Esophagus squamous epithelium (tissue), 4 donors: ENCODE measurements at regions not wholly inside any gene's neighbourhood (a gene's known extent, or its start where the extent isn't known, plus 50 kb on each side); places are given as distances from the start of the nearest gene placed in this dataset.

Experiments used
- POLR2A ChIP-seq, 4 donors: fragments of 450-650 bp; IDR thresholded peaks; one replicate each; pipeline ENCODE4 v1.6.1; 2017; ENCODE audit warnings: antibody characterized with exemption in 4 of 4, mild to moderate bottlenecking in 4 of 4, moderate library complexity in 3 of 4
- TF ChIP-seq, protein P1 (sequence below), 6 experiments: fragments of 450-650 bp in 4 of 6; fragments of 200-600 bp in 2 of 6; sonication (generic) in 2 of 6; IDR thresholded peaks; one replicate each; pipeline ENCODE4 v1.5.1; 2016 to 2019; ENCODE audit warnings: antibody characterized with exemption in 6 of 6, mild to moderate bottlenecking in 4 of 6, moderate library complexity in 4 of 6

DNA sequence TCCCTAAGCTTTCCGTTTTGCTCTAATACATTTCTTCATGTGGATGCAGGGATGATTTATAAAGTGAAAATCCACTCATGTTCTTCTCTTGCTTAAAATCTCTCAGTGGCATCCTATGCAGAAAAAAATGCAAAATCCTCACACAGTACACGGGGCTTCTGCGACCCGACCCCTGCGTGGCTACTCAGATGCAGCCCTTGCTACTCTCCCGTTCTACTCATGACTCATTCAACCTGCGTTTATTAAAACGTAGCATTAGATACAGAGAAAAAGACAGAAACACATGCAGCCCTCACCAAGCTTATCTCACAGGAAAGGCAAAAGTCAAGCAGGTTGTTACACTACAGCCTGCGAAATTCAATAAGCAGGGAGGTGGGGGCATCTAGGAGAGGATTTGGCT is 284.4 kb upstream of the PFKP start:
- TF ChIP-seq, protein P1, sequence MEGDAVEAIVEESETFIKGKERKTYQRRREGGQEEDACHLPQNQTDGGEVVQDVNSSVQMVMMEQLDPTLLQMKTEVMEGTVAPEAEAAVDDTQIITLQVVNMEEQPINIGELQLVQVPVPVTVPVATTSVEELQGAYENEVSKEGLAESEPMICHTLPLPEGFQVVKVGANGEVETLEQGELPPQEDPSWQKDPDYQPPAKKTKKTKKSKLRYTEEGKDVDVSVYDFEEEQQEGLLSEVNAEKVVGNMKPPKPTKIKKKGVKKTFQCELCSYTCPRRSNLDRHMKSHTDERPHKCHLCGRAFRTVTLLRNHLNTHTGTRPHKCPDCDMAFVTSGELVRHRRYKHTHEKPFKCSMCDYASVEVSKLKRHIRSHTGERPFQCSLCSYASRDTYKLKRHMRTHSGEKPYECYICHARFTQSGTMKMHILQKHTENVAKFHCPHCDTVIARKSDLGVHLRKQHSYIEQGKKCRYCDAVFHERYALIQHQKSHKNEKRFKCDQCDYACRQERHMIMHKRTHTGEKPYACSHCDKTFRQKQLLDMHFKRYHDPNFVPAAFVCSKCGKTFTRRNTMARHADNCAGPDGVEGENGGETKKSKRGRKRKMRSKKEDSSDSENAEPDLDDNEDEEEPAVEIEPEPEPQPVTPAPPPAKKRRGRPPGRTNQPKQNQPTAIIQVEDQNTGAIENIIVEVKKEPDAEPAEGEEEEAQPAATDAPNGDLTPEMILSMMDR (IDR thresholded peaks at IDR 0.05): no peak
- TF ChIP-seq POLR2A (IDR thresholded peaks at IDR 0.05): no peak
